GM18502 (cell line): ENCODE measurements at regions not wholly inside any gene's neighbourhood (a gene's known extent, or its start where the extent isn't known, plus 50 kb on each side); places are given as distances from the start of the nearest gene placed in this dataset.
A peak's percentile ranks its signal among the peaks of the same experiment; 100 is the strongest.

Experiments used
- ATAC-seq: cut with Tn5 transposase; IDR thresholded peaks from one replicate; pipeline ENCODE4 v1.9.1; 2021; ENCODE audit warnings: mild to moderate bottlenecking; ENCODE audit not compliant: unreplicated experiment, poor library complexity

- no peak for ATAC-seq
Observed at GRCh38 chr5:60293518-60293917, 400.0 kb upstream of the PDE4D start.

- ATAC-seq = peak; percentile 87
Observed at GRCh38 chr5:60287174-60287771, 393.7 kb upstream of the PDE4D start.

GRCh38 chr5:60285910-60286309, 392.4 kb upstream of the PDE4D start:
- no peak for ATAC-seq

DNA sequence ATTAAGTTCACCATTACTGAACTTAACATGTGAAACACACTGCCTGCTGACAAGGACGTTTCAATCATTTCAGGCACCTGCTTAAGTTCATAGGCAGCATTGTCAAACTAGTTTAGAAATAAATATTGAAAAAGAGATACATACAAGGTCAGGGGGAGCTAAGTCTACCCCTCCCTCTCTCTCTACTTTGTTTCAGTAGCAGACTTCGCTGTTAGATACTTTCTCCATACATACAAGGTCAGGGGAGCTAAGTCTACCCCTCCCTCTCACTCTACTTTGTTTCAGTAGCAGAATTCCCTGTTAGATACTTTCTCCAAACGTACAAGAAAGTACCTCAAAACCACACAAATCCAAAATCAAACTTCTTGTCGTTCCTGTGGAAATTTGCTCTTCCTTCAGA, 387.4 kb upstream of the PDE4D start:
- no peak for ATAC-seq

- ATAC-seq = no peak
Observed at GRCh38 chr5:60277941-60278340, 384.4 kb upstream of the PDE4D start.

- ATAC-seq = no peak
Observed at GRCh38 chr5:60274747-60275146, 381.2 kb upstream of the PDE4D start.

DNA sequence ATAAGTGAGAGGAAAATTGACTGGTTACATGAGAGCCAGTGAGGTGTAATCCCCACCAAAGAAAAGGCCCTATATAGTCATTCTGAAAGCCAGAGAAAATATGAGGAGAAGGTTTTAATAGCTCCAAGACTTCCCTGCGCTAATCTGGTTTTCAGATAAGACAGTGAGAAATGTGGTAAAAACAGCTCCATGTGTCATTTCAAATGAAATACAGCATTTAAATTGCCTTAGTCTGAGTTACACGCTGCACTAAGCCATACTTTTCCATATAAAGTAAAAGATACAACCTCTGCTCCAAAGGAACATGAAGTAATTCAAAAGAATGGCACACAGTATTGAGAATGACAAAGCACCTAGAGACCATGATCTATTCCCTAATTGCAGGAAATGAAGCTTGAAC, 378.0 kb upstream of the PDE4D start:
- ATAC-seq = no peak

GRCh38 chr5:60267907-60268306, 374.4 kb upstream of the PDE4D start:
- ATAC-seq = no peak

DNA sequence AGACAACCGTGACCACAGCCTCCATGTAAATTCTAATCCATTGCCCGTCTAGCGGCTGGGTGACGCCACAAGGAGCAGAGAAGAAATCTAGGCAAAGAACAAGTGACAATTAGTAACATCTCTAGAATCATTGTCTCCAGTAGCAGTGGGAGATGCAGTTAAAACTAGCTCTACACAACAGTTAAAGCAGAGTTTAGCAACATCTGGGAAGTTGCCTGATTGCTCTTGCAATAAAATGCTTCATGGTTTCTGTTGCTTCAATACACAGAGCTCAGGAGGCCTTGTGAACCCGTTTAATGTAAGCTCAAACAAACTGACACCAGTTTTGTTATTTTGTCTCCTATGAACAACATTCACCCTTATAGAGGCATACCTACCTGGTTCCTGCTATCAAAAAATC, 369.8 kb upstream of the PDE4D start:
- ATAC-seq = no peak

DNA sequence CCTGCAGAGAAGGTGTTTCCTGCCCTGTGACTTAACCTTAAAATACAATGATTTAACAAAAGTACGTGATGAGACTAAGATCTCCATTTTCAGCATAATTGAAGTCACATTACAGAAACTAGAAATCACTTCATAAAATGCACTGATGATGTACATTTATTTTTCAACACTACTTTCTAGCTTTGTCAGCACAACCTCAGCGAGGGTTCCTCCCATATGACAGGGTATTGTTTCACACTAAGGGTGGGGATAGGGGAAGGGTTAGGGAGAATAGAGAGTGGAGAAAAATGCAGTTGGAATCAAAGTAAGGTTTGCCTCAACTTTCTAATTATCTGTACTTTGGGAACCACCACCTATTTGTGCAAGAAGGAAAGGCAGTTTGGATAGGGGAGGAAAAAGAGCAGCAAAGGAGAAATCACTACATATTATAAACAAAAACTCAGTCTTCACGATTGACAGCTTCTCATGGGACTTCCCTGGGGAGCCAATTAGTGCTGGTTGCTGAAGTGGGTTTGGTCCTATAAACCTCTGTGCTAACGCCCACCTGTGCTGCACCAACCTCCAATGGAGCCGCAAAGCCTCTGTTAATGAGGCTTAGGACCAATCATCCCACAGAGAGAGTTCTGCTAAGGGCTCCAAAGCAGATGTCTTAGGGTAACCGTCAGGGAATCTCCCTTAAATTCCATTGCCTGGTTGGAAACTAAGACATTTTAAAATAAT, 369.2 kb upstream of the PDE4D start:
- no peak for ATAC-seq

- ATAC-seq = no peak
Observed at GRCh38 chr5:60261732-60262131, 368.2 kb upstream of the PDE4D start.

DNA sequence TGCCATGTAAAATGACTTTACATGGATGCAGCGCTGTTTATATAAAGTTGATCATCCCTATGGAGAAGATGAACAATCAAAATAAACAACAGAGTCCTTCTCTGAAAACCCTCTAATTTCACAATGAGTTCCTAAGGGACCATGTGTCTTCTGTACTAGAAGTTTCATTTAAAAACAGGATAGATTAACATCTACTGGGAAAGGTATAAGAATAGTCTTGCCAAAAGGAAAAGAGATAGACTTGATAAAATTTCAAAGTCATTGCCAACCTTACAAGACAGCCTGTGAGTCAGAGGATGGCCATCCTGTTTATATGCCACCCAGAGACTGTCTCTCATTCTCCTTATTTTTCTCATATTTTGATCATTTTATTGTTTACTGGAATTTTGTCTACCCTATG, 367.1 kb upstream of the PDE4D start:
- no peak for ATAC-seq

DNA sequence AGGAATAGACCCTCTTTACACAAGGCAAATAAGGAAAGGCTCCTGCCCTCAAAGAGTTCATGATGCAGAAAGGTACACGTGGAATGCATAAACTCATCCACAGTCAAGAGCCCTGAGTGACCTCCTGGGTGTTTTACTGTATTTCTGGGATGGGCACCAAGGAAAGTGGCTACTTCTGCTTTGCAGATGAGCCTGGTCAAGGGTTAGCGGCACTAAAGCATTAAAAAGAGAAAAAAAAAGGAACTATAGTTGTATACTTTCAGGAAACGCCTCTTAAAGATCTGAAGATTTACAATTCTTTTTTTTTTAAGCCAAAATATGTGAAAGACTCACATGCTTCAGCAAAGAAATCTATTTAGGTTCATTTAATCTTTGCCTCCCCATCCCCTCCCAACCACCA, 366.2 kb upstream of the PDE4D start:
- ATAC-seq = no peak

DNA sequence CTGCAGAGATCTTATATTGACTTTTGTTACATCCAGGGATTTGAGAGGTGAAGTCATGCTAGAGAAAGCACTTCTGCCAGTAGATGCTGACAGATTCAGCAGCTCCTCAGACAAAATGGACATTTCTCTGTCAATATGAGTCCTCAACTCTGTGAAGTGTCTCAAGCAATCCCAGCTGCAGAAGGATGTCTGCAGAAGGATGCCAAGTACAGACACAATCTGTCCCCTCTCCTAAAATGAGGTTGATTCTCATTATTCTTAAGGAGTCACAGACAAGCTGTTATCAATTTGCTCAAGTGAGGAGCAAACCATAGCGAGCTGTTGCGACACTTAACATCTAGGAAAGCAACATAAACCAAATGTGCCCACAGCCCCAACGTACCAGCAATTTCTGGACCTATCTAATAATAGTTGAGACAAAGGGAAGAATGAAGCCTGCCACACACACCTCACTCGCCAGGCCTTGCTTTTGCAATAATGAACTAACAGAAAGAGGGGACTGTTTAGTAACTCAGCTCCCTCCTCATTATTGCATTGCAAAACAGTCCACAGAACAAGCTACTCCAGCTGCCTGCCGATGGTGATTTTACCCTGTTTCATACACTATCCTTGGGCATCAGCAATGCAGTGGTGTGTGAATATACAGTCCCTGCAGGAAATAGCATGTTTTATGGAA, 364.2 kb upstream of the PDE4D start:
- ATAC-seq = no peak

DNA sequence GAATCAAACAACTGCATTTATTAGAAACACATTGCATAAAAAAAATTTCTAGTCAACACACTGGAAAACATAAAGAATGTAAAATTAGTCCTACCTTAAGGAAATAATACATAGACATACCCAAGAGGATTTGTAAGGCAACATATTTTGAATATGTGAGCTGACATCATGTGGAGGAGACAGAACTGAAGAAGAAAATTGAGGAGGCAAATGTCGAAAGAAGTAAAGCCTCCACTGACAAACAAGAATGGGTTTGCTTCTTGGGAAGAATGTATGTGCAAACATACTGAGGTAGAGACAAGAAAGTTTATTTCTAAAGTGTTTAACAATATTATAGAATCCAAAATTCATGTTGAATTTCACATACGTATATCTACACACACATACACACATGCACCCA, 363.0 kb upstream of the PDE4D start:
- ATAC-seq = no peak

- peak; percentile 98 for ATAC-seq
Observed at GRCh38 chr5:60248901-60249300, 355.4 kb upstream of the PDE4D start.

DNA sequence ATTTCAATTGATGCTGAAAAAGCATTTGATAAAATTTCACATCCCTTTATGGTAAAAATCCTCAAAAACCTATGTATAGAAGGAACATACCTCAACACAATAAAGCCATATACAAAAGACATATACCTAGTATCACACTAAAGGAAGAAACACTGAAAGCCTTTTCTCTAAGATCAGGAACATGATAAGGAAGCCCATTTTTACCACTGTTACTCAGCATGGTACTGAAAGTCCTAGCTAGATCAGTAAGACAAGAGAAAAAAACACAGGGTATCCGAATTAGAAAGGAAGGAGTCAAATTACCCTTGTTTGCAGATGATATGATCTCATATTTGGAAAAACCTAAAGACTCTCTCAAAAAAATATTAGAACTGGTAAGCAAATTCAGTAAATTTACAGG, 350.2 kb upstream of the PDE4D start:
- peak; percentile 73 for ATAC-seq

- ATAC-seq = no peak
Observed at GRCh38 chr5:60232036-60232795, 338.7 kb upstream of the PDE4D start.

- ATAC-seq = no peak
Observed at GRCh38 chr5:60230456-60230855, 336.9 kb upstream of the PDE4D start.

DNA sequence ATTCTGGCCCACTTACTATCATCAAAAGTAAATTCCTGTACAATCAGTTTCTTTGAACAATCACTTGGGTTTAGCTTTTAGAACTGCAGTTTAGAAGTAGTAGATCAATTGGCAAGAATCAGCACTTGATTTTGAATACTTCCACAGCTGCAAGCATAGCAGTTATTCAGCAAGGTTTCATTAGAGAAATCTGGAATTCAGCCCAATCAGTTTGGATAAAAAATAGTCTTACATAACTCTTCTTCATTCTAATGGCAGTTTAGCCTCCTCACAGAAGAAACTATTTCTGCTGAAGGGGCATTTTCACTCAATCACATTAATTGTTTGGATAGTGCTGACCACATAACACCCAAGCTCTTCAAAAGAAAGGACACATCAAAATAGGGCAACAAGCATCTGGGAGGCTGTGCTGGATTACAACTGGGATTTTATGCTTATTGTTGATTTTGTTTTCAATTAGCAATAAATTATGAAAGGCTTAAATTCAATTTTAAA, 336.2 kb upstream of the PDE4D start:
- ATAC-seq = no peak

GRCh38 chr5:60228676-60229075, 335.1 kb upstream of the PDE4D start:
- ATAC-seq = no peak
